Activated naive CD4-positive, alpha-beta T cell treated with anti-CD3 and anti-CD28 coated beads for 36 hours (primary cell): ENCODE measurements at regions not wholly inside any gene's neighbourhood (a gene's known extent, or its start where the extent isn't known, plus 50 kb on each side); places are given as distances from the start of the nearest gene placed in this dataset.

ENCODE experiments used
- CTCF ChIA-PET: fragments of 350-600 bp; sonication (Branson Sonifier 250); formaldehyde crosslinking; loops from one replicate; lab custom pipeline; 2021; ENCODE audit warnings: antibody characterized with exemption; lab: Charles Lee
- DNase-seq: peaks from one replicate; pipeline ENCODE4 v3.0.0-alpha.2; 2020
- H3K27ac Mint-ChIP-seq: one replicate; pipeline ENCODE4 v1.8.0; 2021; ENCODE audit warnings: mild to moderate bottlenecking, mixed read lengths
- H3K27me3 Mint-ChIP-seq: one replicate; pipeline ENCODE4 v1.8.0; 2021; ENCODE audit warnings: low read depth, mixed read lengths
- H3K36me3 Mint-ChIP-seq: one replicate; pipeline ENCODE4 v1.8.0; 2021; ENCODE audit warnings: low read depth, mixed read lengths
- H3K4me1 Mint-ChIP-seq: one replicate; pipeline ENCODE4 v1.8.0; 2021; ENCODE audit warnings: low read depth, mixed read lengths
- H3K4me3 Mint-ChIP-seq: one replicate; pipeline ENCODE4 v1.8.0; 2021; ENCODE audit warnings: mild to moderate bottlenecking, moderate library complexity, mixed read lengths
- H3K9me3 Mint-ChIP-seq: one replicate; pipeline ENCODE4 v1.8.0; 2021; ENCODE audit warnings: mixed read lengths
- intact Hi-C: fragments of 100-400 bp; cut with micrococcal nuclease; formaldehyde crosslinking; loops from one replicate; pipeline ENCODE4 v1.15.1; 2023

DNA sequence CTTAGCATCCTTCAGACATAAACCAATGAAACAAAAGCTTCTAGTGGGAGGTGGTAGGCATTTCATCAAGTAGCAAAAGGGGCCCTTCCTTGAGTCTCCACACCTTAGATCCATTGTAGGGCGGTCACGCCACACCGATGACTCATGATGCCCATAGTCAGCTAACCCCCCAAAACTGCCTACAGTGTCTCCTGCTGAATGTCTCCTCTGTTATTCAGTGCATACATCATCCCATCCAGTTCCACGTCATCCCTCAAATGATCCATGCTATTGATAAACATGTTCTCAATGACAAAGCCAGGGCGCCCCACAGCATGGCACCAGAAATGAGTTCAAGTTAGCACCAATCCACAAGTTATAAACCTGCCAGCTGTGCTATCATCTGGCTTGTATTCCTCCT lies 57.4 kb upstream of the ACKR3 start:
- intact Hi-C loops: loop anchor here (2.0 kb wide), 3 partner anchors 25 to 561 kb away; no protein-coding TSS in a partner anchor
- peaks cover 11% of the 10 kb centered on the region for H3K4me1 Mint-ChIP-seq
- H3K27ac Mint-ChIP-seq: no peak overlapping the region
- no peaks in the 10 kb centered on the region for H3K9me3 Mint-ChIP-seq
- H3K4me3 Mint-ChIP-seq: no peak overlapping the region
- no peaks in the 10 kb centered on the region for H3K36me3 Mint-ChIP-seq
- peaks cover 9% of the 10 kb centered on the region for H3K27me3 Mint-ChIP-seq
- DNase-seq: no peak
- CTCF ChIA-PET: interaction anchor here (0.6 to 8.0 kb wide), 27 partner anchors 10 to 548 kb away, joined by 3 to 172 read pairs (median 5); partner anchors contain the start of gene ACKR3

DNA sequence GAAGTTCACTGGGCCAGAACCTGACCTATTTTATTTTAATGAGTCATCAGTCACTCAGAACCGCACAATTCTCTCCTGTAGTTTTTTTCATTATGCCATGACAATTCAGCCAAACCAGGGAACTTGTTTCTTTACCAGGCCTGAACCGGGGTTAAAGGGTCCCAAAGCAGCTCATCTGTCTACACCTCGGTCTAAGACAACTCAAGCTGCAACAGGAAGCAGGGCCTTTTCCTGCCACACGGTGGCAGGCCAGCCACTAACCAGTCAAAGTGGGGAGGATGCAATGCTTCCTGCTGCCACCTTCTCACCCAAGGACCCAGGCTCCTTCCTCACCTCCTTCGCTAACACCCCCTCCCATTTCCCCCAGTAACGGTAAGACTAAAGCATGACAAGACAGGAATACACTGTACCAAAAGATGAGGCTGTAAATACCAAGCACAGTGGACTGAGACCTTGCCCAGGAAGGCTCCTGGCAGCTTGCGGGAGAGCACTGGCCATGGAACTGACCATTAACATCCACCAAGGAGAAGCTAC lies 56.7 kb upstream of the ACKR3 start:
- CTCF ChIA-PET: interaction anchor here (0.6 to 8.0 kb wide), 31 partner anchors 10 to 560 kb away, joined by 3 to 172 read pairs (median 4); partner anchors contain the start of gene ACKR3
- H3K9me3 Mint-ChIP-seq: no peaks in the 10 kb centered on the region
- peak; percentile 82 for DNase-seq
- H3K27ac Mint-ChIP-seq: no peak overlapping the region
- H3K36me3 Mint-ChIP-seq: no peaks in the 10 kb centered on the region
- H3K27me3 Mint-ChIP-seq: peaks cover 7% of the 10 kb centered on the region
- peaks cover 11% of the 10 kb centered on the region for H3K4me1 Mint-ChIP-seq
- intact Hi-C loops: loop anchor here (1.0 to 2.0 kb wide), 7 partner anchors 24 to 560 kb away; partner anchors contain the start of gene ACKR3
- H3K4me3 Mint-ChIP-seq: no peak overlapping the region

DNA sequence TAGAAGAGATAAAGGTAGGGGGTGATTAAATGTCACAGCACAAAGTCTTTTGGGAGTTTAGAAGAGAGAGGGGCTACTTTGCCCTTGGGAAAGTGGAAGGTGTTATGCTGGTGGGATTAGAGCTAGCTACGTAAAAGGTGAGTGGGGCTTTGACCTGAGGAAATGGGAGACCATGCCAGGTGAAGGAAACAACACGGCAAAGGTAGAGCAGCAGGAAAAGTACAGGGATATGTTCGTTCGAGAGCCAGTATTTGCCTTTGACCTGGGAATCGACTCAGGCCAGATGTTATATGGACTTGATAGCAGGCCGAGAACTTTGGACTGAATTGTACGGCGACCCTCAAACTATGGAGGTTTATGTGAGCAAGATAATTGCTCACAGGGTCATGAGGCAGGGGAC lies 55.7 kb upstream of the ACKR3 start:
- no peaks in the 10 kb centered on the region for H3K27me3 Mint-ChIP-seq
- DNase-seq: no peak
- H3K9me3 Mint-ChIP-seq: no peaks in the 10 kb centered on the region
- H3K4me3 Mint-ChIP-seq: no peak overlapping the region
- intact Hi-C loops: loop anchor here (1.0 to 2.0 kb wide), 7 partner anchors 23 to 559 kb away; partner anchors contain the start of gene ACKR3
- H3K27ac Mint-ChIP-seq: no peak overlapping the region
- H3K36me3 Mint-ChIP-seq: no peaks in the 10 kb centered on the region
- peaks cover 11% of the 10 kb centered on the region for H3K4me1 Mint-ChIP-seq
- CTCF ChIA-PET: interaction anchor here (0.8 to 8.0 kb wide), 20 partner anchors 9 to 559 kb away, joined by 3 to 172 read pairs (median 6); partner anchors contain the start of gene ACKR3

DNA sequence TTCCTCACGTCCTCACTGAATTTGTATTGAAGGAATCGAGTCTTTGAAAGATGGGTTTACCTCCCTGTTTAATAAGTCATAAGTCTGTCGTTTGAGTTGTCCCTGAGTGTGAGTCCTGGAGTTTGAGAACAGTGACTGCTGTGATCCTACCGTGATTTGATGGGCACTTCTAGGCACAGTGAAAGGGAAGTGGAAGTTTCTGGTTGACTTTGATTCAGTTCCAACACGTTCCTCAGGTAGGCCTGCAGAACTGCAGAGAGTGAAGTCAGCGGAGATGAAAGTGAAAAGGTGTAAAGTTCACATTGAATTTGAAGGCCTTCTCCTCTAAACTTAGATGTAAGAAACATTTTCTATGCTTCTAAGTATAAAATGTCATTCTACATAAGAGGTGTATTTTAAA lies 52.9 kb upstream of the ACKR3 start:
- no peak overlapping the region for H3K4me3 Mint-ChIP-seq
- no peaks in the 10 kb centered on the region for H3K36me3 Mint-ChIP-seq
- CTCF ChIA-PET: no interaction called here
- no peak for DNase-seq
- no peaks in the 10 kb centered on the region for H3K9me3 Mint-ChIP-seq
- no peak overlapping the region for H3K27ac Mint-ChIP-seq
- no peaks in the 10 kb centered on the region for H3K4me1 Mint-ChIP-seq
- intact Hi-C loops: no loop called here
- no peaks in the 10 kb centered on the region for H3K27me3 Mint-ChIP-seq

DNA sequence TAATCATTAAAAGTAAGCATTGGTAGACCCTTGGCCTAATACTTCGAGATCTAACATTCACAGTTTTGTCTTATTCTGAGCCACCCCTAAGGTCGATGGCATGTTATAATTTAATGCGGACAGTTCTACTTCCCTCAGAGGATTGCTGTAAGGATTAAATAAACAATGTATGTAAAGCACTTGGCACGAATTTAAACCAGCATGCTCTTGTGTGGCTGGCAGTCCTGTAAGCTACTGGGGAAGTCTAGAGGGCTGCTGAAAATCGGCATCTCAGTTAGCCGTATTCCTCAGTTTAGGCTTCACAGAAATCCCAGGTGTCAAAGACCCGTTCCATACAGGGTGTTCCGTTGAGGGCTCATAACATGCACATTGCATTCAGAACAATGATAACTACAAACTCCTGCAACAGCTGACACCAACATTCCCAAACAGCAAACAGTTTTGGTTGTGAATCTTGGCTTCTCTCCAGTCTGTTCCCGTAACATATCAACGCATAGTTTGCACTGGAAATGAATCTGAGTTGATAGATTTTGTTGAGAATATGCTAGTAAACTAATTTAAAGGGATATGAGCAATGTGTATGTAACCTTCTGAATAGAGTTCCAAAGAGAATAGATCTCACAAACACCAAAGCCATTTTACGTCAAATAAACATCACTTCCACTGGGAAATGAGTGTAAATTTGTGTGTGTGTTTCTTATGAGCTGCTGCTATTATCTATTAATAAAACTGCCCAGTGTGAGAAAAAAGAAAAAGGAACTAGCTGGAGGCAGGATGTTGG lies 52.2 kb upstream of the ACKR3 start:
- H3K4me1 Mint-ChIP-seq: no peaks in the 10 kb centered on the region
- no peak for DNase-seq
- intact Hi-C loops: no loop called here
- no peaks in the 10 kb centered on the region for H3K9me3 Mint-ChIP-seq
- no peak overlapping the region for H3K27ac Mint-ChIP-seq
- CTCF ChIA-PET: interaction anchor here (0.5 to 1.2 kb wide), 5 partner anchors 10 to 52 kb away, joined by 3 to 4 read pairs (median 3); no protein-coding TSS in a partner anchor
- H3K27me3 Mint-ChIP-seq: no peaks in the 10 kb centered on the region
- H3K36me3 Mint-ChIP-seq: no peaks in the 10 kb centered on the region
- no peak overlapping the region for H3K4me3 Mint-ChIP-seq
